Activated T-helper 17 cell treated with anti-CD3 and anti-CD28 coated beads, Interleukin-2, amount 50 U/mL, for 72 hours (primary cell): ENCODE measurements at regions not wholly inside any gene's neighbourhood (a gene's known extent, or its start where the extent isn't known, plus 50 kb on each side); places are given as distances from the start of the nearest gene placed in this dataset.

ENCODE experiments used
- ATAC-seq: fragments of 150-1000 bp; cut with Tn5 transposase; replicated peaks from 2 replicates; pipeline ENCODE4 v1.10.0; 2021; ENCODE audit warnings: mild to moderate bottlenecking, moderate library complexity
- H3K27ac Mint-ChIP-seq: one replicate; pipeline ENCODE4 v1.8.0; 2022; ENCODE audit warnings: mixed read lengths
- H3K27me3 Mint-ChIP-seq: one replicate; pipeline ENCODE4 v1.8.0; 2022; ENCODE audit warnings: mixed read lengths
- H3K36me3 Mint-ChIP-seq: one replicate; pipeline ENCODE4 v1.8.0; 2022; ENCODE audit warnings: low read depth, mild to moderate bottlenecking, mixed read lengths
- H3K4me1 Mint-ChIP-seq: one replicate; pipeline ENCODE4 v1.8.0; 2022; ENCODE audit warnings: mixed read lengths
- H3K4me3 Mint-ChIP-seq: one replicate; pipeline ENCODE4 v1.8.0; 2022; ENCODE audit warnings: mild to moderate bottlenecking, mixed read lengths
- H3K9me3 Mint-ChIP-seq: one replicate; pipeline ENCODE4 v1.8.0; 2022; ENCODE audit warnings: mixed read lengths

DNA sequence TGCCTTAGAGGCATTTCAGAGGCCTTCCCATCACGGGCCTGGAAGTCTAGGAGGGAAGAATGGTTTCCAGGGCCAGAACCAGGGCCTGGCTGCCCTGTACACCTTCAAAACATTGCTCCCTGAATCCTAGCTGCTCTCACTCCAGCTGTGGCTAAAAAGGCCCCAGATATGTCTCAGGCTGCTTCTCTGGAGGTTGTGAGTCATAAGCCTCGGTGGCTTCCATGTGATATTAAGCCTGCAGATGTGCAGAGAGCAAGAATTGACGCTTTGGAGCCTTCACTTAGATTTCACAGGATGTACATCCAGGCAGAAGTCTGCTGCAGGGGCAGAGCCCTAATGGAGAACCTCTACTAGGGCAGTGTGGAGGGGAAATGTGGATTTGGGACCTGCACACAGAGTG lies 502.5 kb downstream of the GRXCR1 start:
- H3K27ac Mint-ChIP-seq, result no peak overlapping the region
- H3K27me3 Mint-ChIP-seq, result no peaks in the 10 kb centered on the region
- peaks cover 19% of the 10 kb centered on the region for H3K9me3 Mint-ChIP-seq
- no peak for ATAC-seq
- no peaks in the 10 kb centered on the region for H3K4me1 Mint-ChIP-seq
- no peaks in the 10 kb centered on the region for H3K36me3 Mint-ChIP-seq
- no peak overlapping the region for H3K4me3 Mint-ChIP-seq

DNA sequence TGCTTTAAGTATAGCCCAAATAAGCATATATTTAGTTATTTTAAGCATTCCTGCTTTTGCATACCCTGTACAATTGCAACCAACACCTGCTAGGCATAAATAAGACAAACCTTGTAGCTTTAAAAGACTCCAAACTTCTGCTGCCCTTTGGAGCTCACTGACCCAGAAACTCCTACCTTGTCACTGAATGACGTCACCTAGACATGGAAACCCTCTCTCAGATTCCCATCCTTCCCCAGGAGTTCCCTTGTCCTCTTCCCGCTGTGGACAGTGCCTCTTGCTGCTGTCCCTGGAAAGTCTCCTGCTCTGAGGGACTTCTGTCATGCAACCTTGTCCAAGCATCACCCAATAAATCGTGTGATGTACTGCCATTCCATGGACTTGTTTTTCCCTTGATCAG lies 507.2 kb downstream of the GRXCR1 start:
- no peaks in the 10 kb centered on the region for H3K4me1 Mint-ChIP-seq
- no peaks in the 10 kb centered on the region for H3K27me3 Mint-ChIP-seq
- no peak for ATAC-seq
- H3K27ac Mint-ChIP-seq, result no peak overlapping the region
- H3K4me3 Mint-ChIP-seq, result no peak overlapping the region
- H3K9me3 Mint-ChIP-seq, result peaks cover 19% of the 10 kb centered on the region
- H3K36me3 Mint-ChIP-seq, result no peaks in the 10 kb centered on the region

DNA sequence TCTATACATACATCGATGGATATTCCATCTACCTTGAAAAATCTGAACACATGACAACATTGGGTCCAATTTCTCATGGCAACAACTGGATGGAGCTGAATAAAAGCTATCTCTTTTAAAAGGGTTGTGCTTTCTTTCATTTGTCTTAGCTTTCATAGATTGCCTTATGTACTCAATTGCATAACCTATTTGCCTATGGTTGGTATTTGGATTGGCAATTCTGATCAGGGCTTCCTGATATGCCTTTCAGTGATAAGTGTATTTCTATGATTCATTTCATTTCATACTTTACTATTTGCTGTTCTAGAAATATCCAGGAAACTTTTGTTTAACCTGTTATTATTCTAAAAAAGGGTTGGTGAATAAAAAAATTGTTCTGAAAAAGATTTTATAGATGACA lies 509.9 kb downstream of the GRXCR1 start:
- Mint-ChIP-seq H3K36me3 (no peaks in the 10 kb centered on the region), H3K27me3 (no peaks in the 10 kb centered on the region), H3K9me3 (peaks cover 9% of the 10 kb centered on the region), H3K4me1 (no peaks in the 10 kb centered on the region), H3K27ac (no peak overlapping the region), H3K4me3 (no peak overlapping the region)
- ATAC-seq, result no peak

DNA sequence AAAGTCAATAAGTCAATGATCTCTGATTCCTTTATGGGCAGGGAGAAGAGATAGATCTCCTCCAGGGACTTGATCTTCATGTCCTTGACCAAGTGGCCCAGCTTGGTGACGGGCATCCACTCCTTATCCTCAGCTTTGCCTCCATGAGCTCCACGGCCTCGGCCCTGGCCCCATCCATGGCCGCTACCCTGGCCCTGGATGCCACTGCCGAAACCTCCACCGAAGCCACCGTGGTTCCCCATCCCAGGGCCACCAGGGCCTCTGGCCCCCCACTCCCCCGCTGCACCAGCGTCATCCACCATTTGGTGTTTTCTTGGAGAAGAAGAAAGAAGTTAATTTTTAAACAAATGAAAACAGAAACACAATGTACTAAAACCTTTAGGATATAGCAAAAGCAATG lies 518.1 kb downstream of the GRXCR1 start:
- no peak overlapping the region for H3K4me3 Mint-ChIP-seq
- H3K27ac Mint-ChIP-seq, result no peak overlapping the region
- H3K27me3 Mint-ChIP-seq, result no peaks in the 10 kb centered on the region
- H3K36me3 Mint-ChIP-seq, result no peaks in the 10 kb centered on the region
- peaks cover 6% of the 10 kb centered on the region for H3K9me3 Mint-ChIP-seq
- ATAC-seq, result no peak
- H3K4me1 Mint-ChIP-seq, result no peaks in the 10 kb centered on the region

DNA sequence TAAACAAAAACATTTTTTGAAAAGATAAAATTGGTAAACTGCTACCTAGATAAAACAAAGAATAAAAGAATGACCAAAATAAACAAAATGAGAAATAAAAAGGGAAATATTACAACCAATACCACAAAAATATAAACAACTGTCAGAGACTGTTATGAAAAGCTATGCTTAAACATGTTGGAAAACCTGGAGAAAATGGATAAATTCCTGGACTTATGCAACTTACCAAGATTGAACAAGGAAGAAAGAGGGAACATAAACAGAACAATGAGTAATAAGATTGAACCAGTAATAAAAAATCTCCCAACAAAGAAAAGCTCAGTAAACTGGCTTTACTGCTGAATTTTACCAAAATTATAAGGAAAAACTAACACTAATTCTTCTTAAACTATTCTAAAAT lies 518.7 kb downstream of the GRXCR1 start:
- Mint-ChIP-seq H3K4me3 (no peak overlapping the region), H3K4me1 (no peaks in the 10 kb centered on the region), H3K36me3 (no peaks in the 10 kb centered on the region), H3K27me3 (no peaks in the 10 kb centered on the region), H3K9me3 (peaks cover 10% of the 10 kb centered on the region), H3K27ac (no peak overlapping the region)
- ATAC-seq, result no peak

DNA sequence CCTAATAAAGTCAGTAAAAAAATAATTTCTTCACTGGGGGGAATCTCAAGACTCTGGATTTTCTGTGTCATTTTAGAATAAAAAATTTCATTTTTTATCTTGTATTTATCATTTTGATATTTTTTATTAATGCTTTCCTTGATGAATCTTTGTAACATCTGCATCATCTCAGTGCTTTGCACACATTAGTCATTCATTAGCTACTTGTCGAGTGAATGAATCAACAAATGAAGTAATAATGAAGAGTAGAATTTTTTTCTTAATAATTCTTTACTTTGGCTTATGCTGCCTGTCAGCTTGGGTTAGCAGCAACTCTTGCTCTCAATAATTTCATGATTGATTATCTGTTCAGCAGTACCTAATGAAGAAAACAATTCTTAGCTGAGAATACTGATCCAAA lies 530.8 kb downstream of the GRXCR1 start:
- H3K36me3 Mint-ChIP-seq, result no peaks in the 10 kb centered on the region
- ATAC-seq, result no peak
- H3K27ac Mint-ChIP-seq, result no peak overlapping the region
- H3K9me3 Mint-ChIP-seq, result peaks cover 2% of the 10 kb centered on the region
- no peaks in the 10 kb centered on the region for H3K27me3 Mint-ChIP-seq
- H3K4me1 Mint-ChIP-seq, result no peaks in the 10 kb centered on the region
- no peak overlapping the region for H3K4me3 Mint-ChIP-seq

DNA sequence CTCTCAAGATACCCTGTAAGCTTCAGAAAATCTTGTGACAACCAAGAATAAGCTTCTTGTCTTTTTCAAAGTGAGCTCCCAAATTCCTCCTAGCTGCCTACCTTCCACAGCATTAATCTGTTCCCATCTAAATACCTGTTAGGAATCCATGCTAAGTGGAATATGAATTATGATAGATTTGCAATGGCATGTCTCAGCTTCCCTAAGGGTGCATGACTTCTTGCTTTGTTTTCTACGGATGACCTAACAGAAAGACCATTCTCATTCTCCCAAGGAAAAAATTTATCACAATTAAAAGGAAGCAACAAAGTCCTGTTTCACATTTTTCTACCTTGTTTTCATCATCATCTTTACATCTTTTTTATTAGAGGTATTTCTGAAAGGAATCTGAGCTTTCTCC lies 532.7 kb downstream of the GRXCR1 start:
- H3K27ac Mint-ChIP-seq, result no peak overlapping the region
- ATAC-seq, result no peak

DNA sequence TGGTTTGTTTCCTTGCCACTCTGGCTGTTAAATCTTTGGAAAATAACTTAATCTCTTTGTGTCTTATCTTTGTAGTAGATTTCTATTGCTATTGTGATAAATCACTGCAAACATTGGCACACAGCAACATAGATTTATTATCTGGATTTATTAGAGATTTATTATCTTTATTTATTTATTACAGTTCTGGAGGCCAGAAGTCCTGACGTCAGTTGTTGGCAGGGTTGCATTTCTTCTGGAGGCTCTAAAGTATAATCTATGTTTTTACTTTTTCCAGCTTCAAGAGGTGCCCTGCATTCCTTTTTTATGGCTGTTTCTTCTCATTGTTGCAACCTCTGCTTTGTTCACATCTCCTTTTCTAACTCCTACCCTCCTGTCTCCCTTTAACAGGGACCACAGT lies 542.8 kb downstream of the GRXCR1 start:
- H3K4me1 Mint-ChIP-seq, result no peaks in the 10 kb centered on the region
- H3K27ac Mint-ChIP-seq, result no peak overlapping the region
- no peak overlapping the region for H3K4me3 Mint-ChIP-seq
- peaks cover 8% of the 10 kb centered on the region for H3K9me3 Mint-ChIP-seq
- H3K27me3 Mint-ChIP-seq, result no peaks in the 10 kb centered on the region
- no peaks in the 10 kb centered on the region for H3K36me3 Mint-ChIP-seq
- no peak for ATAC-seq

More for the DNA sequence above, 532.7 kb downstream of the GRXCR1 start:
- Mint-ChIP-seq H3K4me1 (no peaks in the 10 kb centered on the region), H3K4me3 (no peak overlapping the region), H3K27me3 (no peaks in the 10 kb centered on the region), H3K9me3 (peaks cover 3% of the 10 kb centered on the region), H3K36me3 (no peaks in the 10 kb centered on the region)

DNA sequence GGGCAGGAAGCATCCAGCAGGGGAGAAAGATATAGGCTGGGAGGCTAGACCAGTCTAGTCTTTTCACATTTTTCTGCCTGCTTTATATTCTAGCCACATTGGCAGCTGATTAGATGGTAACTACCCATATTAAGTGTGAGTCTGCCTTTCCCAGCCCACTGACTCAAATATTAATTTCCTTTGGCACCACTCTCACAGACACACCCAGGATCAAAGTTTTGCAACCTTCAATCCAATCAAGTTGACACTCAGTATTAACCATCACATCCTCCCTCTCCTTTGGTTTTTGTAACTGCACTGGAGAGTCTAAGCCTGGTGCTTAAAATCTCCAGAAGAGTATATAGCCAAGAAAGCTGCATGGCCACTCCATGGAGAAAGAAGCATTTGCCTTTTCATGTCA lies 560.4 kb downstream of the GRXCR1 start:
- Mint-ChIP-seq H3K4me3 (no peak overlapping the region), H3K9me3 (peaks cover 4% of the 10 kb centered on the region), H3K27ac (no peak overlapping the region), H3K27me3 (no peaks in the 10 kb centered on the region), H3K4me1 (no peaks in the 10 kb centered on the region), H3K36me3 (no peaks in the 10 kb centered on the region)
- peak; percentile 77 for ATAC-seq

DNA sequence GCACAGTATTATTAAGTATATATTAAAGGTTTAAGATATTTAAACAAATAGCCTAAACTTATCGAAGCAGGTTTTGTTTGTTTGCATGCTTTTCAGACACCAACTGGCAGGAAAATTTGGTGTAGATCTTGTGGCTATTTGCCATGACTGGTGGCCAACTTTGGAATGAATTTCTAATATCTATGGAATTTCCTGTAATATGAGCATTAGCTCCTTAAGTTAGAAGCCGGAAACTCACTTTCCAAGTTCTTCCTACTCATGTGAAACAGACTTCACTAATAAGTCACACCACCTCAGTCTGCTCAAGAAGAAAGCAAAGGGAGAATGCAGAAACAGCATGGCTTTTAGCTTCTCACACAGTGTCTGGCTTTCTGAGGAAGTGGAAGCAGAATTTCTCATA lies 563.9 kb downstream of the GRXCR1 start:
- Mint-ChIP-seq H3K9me3 (peaks cover 4% of the 10 kb centered on the region), H3K27ac (no peak overlapping the region), H3K4me1 (no peaks in the 10 kb centered on the region), H3K36me3 (no peaks in the 10 kb centered on the region), H3K4me3 (no peak overlapping the region), H3K27me3 (no peaks in the 10 kb centered on the region)
- ATAC-seq, result no peak

DNA sequence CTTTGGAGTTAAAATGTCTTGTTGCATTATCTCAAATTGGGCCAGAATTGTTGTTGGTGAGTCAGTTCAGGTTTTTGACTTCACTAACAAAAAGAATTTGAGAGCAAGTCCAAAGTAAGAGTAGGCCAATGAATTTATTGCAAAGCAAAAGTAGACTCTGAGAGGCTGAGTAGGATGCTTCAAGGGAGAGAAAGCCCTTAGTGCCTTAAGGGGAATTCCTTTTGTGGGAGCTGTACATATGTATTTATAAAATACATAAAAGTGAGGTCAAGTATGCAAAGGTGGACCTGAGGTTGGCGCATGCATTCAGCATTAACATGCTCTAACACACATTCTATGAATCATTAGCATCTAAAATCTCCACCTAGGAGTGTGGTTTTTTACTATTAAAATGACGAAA lies 565.4 kb downstream of the GRXCR1 start:
- ATAC-seq, result no peak
- no peak overlapping the region for H3K4me3 Mint-ChIP-seq

DNA sequence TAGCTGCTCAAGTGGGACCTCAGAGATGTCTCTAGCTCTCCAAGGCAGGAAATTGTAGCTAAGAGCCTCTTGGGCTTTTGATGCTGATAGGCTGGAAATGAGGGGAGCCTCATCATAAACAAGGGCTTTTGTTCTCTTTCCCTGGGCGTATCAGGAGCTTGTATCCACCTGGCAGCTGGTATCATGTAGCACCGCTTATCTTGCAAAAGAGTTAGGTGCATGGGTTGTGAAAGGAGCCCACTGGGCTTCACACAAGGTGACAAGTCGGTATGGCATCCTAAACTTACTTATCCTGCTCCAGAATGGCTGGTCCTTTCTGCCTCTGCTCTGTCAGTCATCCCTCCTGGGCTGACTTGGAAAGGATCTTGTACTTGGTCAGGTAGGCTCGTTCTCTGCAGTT lies 565.8 kb downstream of the GRXCR1 start:
- no peak for ATAC-seq
- Mint-ChIP-seq H3K4me3 (no peak overlapping the region), H3K36me3 (no peaks in the 10 kb centered on the region), H3K27ac (no peak overlapping the region), H3K27me3 (no peaks in the 10 kb centered on the region), H3K9me3 (peaks cover 4% of the 10 kb centered on the region), H3K4me1 (no peaks in the 10 kb centered on the region)

More for the DNA sequence above, 565.4 kb downstream of the GRXCR1 start:
- H3K9me3 Mint-ChIP-seq, result peaks cover 4% of the 10 kb centered on the region
- H3K4me1 Mint-ChIP-seq, result no peaks in the 10 kb centered on the region
- no peak overlapping the region for H3K27ac Mint-ChIP-seq
- no peaks in the 10 kb centered on the region for H3K27me3 Mint-ChIP-seq
- H3K36me3 Mint-ChIP-seq, result no peaks in the 10 kb centered on the region

DNA sequence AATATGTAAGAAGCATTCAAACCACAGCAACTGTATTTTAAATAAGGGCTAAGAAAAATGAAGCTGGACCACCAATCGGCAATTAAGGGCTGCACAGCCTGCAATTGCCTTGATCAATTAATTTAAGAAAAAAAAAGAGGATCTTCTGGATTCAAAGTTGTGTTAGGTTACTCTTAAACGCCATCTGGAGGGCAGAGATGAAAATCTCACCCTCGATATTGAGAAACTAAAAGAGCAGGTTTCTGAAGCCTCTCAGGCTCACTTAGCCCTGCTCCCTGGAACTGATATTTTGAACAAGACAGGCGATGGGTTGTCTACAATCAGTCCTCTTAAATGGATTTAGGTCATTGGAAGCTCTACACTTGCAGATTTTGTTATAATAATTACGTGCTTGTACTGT lies 579.4 kb downstream of the GRXCR1 start:
- Mint-ChIP-seq H3K27ac (no peak overlapping the region), H3K9me3 (peaks cover 38% of the 10 kb centered on the region), H3K4me1 (no peaks in the 10 kb centered on the region), H3K4me3 (no peak overlapping the region), H3K27me3 (no peaks in the 10 kb centered on the region), H3K36me3 (no peaks in the 10 kb centered on the region)
- ATAC-seq, result no peak

DNA sequence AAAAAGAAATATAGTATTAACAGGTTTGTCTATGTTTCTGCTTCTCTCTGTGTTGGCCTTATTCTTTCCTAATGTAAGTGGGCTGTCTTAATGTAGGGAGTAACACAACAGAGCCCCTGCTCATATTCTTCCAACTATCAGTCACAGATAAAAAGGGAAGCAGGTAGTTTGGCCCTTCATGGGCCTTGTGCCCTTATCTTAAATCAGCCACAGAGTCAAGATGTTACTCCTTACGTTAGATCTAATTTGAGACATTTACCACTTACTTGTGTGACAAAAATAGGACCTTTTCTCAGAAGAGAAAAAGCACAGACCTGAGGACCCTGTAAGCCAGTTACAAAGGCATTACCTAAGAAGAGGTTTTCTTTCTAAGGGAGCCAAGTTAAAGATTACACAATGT lies 589.0 kb downstream of the GRXCR1 start:
- Mint-ChIP-seq H3K27ac (no peak overlapping the region), H3K9me3 (peaks cover 8% of the 10 kb centered on the region), H3K36me3 (no peaks in the 10 kb centered on the region), H3K27me3 (no peaks in the 10 kb centered on the region), H3K4me3 (no peak overlapping the region), H3K4me1 (no peaks in the 10 kb centered on the region)
- ATAC-seq, result no peak

DNA sequence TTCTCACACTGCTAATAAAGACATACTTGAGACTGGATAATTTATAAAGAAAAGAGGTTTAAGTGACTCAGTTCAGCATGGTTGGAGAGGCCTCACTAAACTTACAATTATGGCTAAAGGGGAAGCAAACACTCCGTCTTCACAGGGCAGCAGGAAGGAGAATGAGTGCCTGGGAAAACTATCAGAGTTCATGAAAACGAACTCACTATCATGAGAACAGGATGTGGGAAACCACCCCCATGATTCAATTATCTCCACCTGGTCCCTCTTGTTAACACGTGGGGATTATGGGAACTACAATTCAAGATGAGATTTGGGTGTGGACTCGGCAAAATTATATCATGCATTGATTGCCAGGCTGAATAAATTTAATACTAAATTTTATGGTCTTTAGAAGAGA lies 592.7 kb downstream of the GRXCR1 start:
- H3K27ac Mint-ChIP-seq, result no peak overlapping the region

DNA sequence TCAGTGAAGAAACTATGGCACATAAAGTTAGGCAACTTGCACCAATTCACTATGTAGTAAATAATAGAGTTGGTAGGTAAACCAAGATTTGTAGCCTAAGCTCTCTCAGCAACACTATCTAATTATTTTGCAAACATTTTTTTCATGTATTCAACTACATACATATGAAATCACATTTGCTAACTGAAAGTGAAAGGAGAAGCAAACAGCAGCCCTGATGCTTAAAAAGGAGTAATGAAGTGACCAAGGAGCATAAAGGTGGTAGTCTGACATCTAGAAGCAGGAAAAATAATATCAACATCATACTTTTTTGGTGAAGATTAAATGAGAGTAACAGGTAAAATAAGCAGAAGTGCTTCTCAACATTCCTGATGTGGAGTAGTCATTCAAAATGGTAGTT lies 603.7 kb downstream of the GRXCR1 start:
- no peak for ATAC-seq
- Mint-ChIP-seq H3K9me3 (peaks cover 4% of the 10 kb centered on the region), H3K27ac (no peak overlapping the region), H3K27me3 (no peaks in the 10 kb centered on the region), H3K4me1 (no peaks in the 10 kb centered on the region), H3K36me3 (no peaks in the 10 kb centered on the region), H3K4me3 (no peak overlapping the region)

More for the DNA sequence above, 592.7 kb downstream of the GRXCR1 start:
- no peak for ATAC-seq
- no peaks in the 10 kb centered on the region for H3K36me3 Mint-ChIP-seq
- no peaks in the 10 kb centered on the region for H3K4me1 Mint-ChIP-seq
- H3K9me3 Mint-ChIP-seq, result peaks cover 3% of the 10 kb centered on the region
- no peaks in the 10 kb centered on the region for H3K27me3 Mint-ChIP-seq
- H3K4me3 Mint-ChIP-seq, result no peak overlapping the region
